Activated effector memory CD4-positive, alpha-beta T cell treated with anti-CD3 and anti-CD28 coated beads, Interleukin-2, amount 50 U/mL, for 16 hours (primary cell): ENCODE measurements at regions not wholly inside any gene's neighbourhood (a gene's known extent, or its start where the extent isn't known, plus 50 kb on each side); places are given as distances from the start of the nearest gene placed in this dataset.
"Not testable (repeated sequence)": the region's sequence is repeated elsewhere in the genome, so short reads cannot be mapped to it uniquely, and the experiment has no call there.

Experiments used
- DNase-seq: peaks from one replicate; pipeline ENCODE4 v3.0.0-alpha.2; 2020

DNA sequence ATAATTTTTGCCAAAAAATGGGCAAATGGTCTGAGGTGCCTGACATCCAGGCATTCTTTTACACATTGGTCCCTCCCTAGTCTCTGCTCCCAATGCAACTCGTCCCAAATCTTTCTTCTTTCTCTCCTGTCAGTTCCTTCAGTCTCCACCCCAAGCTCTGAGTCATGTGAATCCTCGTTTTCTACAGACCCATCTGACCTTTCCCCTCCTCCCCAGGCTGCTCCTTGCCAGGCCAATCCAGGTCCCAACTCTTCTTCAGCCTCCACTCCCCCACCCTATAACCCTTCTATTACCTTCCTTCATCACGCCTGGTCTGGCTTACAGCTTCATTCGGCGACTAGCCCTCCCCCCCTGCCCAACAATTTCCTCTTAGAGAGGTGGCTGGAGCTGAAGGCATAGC lies 55.3 kb downstream of the BBS10 start:
- not testable (repeated sequence) for DNase-seq

DNA sequence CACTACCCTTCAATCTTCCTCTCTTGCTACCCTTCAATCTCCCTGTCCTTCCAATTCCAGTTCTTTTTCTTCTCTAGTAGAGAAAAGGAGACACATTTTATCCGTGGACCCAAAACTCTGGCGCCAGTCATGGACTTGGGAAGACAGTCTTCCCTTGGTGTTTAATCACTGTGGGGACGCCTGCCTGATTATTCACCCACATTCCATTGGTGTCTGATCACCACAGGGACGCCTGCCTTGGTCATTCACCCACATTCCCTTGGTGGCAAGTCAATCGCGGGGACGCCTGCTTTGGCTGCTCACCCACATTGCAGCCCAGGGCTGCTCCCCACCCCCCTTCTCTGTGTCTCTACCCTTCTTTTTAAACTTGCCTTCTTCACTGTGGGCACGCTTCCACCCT lies 55.9 kb downstream of the BBS10 start:
- DNase-seq: not testable (repeated sequence)

DNA sequence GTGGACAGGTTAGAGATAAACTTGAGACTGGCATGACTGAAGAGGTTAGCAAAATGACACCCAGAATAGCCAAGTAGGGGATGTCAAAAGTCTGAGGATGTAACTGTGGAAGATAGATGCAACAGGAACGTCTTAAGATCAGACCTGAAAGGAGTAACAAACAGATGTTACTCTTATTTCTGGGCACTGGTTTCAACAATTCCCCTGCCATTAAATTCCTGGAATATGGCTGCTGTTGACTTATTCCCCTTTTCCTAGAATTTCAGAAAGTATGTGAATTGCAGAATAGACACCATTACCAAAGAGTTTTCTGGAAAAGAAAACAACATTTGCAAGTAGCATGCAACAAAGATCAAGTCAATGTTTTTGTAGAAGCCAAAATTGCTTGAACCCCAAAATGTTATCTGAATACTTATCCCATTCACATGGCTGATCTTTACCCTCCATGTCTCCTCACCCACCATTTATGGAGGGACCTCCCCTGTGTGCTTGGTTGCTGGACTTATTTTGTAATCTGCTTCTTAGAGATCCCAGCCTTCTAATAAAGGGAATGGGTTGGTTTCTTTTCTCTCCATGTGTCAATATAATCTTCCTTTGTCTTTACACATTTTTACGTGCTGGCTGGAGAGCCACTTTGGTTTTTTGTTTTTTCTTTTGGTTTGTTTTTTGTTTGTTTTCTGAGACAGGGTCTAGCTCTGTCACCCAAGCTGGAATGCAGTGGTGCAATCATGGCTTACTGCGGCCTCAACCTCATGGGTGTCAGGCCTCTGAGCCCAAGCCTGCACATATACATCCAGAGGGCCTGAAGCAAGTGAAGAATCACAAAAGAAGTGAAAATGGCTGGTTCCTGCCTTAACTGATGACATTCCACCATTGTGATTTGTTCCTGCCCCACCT lies 57.0 kb downstream of the BBS10 start:
- no peak for DNase-seq

DNA sequence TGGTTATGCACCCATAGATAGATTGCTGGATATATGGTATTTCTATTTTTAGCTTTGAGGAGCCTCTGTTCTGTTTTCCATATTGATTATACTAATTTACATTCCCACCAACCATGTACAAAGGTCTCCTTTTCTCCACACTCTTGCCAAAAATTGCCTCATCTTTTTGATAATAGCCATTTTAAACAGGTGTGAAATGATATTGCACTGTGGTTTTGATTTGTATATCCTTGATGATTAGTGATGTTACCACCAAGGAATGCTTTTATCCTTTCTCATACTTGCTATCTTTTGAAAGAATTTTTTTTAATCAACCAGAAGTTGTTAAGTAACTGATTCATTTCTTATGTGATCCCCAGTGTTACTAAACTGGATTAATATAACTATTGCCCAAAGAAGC lies 60.0 kb downstream of the BBS10 start:
- DNase-seq: no peak

GRCh38 chr12:76284816-76285750 lies 63.1 kb downstream of the BBS10 start:
- DNase-seq: no peak

DNA sequence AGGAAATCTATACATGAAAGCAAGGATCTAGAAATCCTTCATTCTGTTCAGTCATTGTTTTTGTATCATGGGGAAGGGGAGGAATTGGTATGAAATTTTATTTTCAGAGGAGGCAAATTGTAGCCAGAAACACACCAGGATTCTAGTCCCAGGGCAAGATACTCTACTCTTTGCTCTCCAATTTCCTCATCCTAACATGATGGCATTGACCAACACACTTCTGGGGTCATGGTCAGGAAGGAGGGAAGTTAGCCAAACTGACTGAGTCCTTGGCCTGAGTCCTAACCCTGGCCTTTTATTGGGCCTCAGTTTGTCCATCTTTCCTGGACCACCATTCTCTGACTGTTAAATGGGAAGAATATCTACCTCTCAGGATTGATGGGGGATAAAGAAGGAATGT lies 65.5 kb downstream of the BBS10 start:
- DNase-seq: no peak

GRCh38 chr12:76277480-76277879 lies 70.7 kb downstream of the BBS10 start:
- DNase-seq: no peak

DNA sequence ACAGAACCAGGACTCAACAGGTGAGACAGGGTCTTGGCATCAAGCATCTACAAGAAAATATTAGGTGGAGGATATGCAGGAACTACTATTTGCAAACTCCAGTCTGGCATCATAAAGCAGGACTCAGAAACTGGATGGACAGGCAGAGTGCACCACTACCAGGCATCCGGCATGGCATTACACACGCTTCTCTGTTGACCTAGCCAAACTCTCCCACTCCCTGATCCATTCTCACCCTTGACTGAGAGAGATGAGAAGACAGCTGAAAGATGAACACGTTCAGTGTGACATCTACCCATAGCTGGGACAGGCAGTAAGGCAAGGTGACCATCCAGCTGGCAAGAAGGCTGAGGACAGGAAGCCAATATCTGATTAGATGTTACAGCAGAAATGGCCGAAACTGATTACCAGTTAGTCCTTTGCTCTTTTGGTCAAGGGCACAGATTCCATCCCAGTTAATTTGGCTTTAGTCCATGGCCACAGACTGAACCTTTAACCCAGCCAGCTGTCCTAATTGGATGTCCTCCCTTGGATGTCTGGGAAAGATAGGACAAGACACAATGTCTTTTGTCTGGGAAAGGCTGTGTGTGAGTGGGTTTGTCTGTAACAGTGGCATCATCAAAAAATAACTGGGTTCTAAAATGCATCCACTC lies 71.6 kb downstream of the BBS10 start:
- DNase-seq: no peak

- no peak for DNase-seq
Observed at GRCh38 chr12:76275511-76276093, 72.6 kb downstream of the BBS10 start.

GRCh38 chr12:76274420-76275083 lies 73.7 kb downstream of the BBS10 start:
- no peak for DNase-seq

GRCh38 chr12:76272287-76272686 lies 75.9 kb downstream of the BBS10 start:
- no peak for DNase-seq

- DNase-seq: no peak
Observed at GRCh38 chr12:76270657-76271358, 77.4 kb downstream of the BBS10 start.

GRCh38 chr12:76268267-76268666 lies 79.9 kb downstream of the BBS10 start:
- no peak for DNase-seq

- DNase-seq: no peak
Observed at GRCh38 chr12:76266797-76267196, 81.4 kb downstream of the BBS10 start.

DNA sequence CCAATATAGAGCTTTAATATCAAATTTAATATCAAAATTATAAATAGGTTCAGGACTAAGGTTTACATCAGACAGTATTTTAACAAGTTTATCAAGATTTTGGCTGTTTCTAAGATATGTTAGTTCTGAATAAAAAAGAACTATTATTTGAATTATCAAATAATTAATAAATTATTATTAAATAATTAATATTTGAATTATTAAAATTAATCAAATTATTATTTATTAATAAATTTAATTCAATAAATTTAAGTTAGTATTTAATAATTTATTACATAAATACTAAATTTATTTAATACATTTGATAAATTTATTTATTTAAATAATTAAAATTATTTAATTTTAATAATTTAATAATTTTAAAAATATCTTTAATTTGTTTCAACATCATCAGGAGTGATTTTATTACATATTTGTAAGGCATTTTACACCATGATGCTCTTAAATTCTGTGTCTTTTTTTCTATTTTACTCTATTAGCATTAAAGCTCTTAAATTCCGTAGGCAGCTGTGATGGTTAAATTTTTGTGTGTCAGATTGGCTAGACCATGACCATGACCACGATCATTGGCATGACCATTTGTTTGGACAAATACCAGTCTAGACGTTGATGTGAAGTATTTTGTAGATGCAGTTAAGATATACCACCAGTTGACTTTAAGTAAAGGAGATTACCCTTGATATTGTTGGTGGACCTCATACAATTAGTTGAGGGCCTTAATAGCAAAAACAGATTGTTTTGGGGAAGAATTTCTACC lies 82.6 kb downstream of the BBS10 start:
- DNase-seq: no peak

GRCh38 chr12:76264611-76265012 lies 83.6 kb downstream of the BBS10 start:
- no peak for DNase-seq

- no peak for DNase-seq
Observed at GRCh38 chr12:76263696-76264095, 84.5 kb downstream of the BBS10 start.

- DNase-seq: no peak
Observed at GRCh38 chr12:76260390-76260748, 87.8 kb downstream of the BBS10 start.

DNA sequence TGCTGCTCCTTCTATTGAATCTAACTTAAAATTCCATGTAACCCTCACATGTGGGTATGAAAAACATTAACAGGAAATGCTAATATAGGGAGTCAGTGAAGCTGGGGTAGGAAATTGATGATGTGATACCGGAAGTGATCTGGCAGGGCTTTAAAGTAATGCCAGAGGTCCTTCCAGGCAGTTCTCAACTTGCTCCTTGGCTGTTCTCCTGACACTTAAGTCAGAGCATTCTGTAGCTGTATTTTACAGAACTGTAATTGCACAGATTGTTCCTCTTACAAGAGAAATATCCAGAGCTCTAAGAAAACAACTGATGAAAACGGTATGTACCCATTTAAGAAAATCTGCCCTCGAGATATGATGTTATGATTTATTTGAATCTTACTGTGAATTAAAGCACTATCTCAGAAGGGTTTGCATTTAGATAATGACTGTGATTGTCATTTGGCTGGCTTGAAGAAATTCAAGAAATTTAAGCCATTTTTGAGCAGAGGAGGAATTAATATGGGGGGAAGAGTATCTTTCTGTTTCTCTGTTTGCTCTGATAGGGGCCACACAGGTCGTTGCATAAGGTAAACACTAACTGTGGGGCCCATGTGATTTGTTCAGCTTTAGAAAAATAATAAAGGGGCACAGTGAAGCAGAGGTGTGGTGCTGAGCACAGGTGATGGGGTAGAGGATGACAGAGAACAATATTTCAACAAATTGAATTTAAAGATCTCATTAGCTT lies 88.4 kb downstream of the BBS10 start:
- no peak for DNase-seq

DNA sequence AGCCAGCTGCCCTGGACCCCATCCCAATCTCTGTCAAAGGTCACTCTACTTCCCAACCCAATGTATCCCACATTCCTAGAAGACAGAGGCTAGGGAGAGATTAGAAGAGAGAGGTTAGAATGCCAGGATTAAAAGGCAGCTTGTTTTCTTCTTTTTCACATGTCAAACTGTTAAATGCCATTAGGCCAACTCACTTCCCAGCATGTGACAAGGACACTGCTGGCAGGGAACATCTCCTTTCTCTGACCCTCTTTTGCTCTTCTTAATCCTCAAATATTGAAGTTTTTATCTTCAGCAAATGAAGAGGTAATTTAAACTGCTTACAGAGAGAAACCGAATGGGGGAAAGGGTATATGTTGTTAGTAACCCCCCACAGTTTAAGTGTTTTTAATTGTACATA lies 89.1 kb downstream of the BBS10 start:
- DNase-seq: no peak
